ENCODE measurements at regions not wholly inside any gene's neighbourhood (a gene's known extent, or its start where the extent isn't known, plus 50 kb on each side); places are given as distances from the start of the nearest gene placed in this dataset.

- TF ChIP-seq CTCF (IDR thresholded peaks at IDR 0.05; ENCODE audit: low read depth, low read length, missing control alignments) = no peak
- in situ Hi-C loops (cut with HindIII; ENCODE audit: low sequenced_read_pairs) = no loop called here
- DNase-seq (ENCODE audit: low read depth) = no peak
- H3K4me3 ChIP-seq (ENCODE audit: low read depth, low read length) = no peak overlapping the region
Observed at GRCh38 chr5:52673495-52673894, 114.2 kb upstream of the ITGA1 start.

- in situ Hi-C loops (cut with HindIII; ENCODE audit: low sequenced_read_pairs) = no loop called here
- no peak for DNase-seq (ENCODE audit: low read depth)
- no peak for TF ChIP-seq CTCF (IDR thresholded peaks at IDR 0.05; ENCODE audit: low read depth, low read length, missing control alignments)
- no peak overlapping the region for H3K4me3 ChIP-seq (ENCODE audit: low read depth, low read length)
Observed at GRCh38 chr5:52674815-52675545, 112.7 kb upstream of the ITGA1 start.

- in situ Hi-C loops (cut with HindIII; ENCODE audit: low sequenced_read_pairs) = no loop called here
- no peak for TF ChIP-seq CTCF (IDR thresholded peaks at IDR 0.05; ENCODE audit: low read depth, low read length, missing control alignments)
- no peak overlapping the region for H3K4me3 ChIP-seq (ENCODE audit: low read depth, low read length)
- DNase-seq (ENCODE audit: low read depth) = no peak
Observed at GRCh38 chr5:52682492-52682891, 105.2 kb upstream of the ITGA1 start.

- DNase-seq (ENCODE audit: low read depth) = no peak
- TF ChIP-seq CTCF (IDR thresholded peaks at IDR 0.05; ENCODE audit: low read depth, low read length, missing control alignments) = no peak
- no peak overlapping the region for H3K4me3 ChIP-seq (ENCODE audit: low read depth, low read length)
- in situ Hi-C loops (cut with HindIII; ENCODE audit: low sequenced_read_pairs) = no loop called here
Observed at GRCh38 chr5:52684051-52684450, 103.7 kb upstream of the ITGA1 start.

- no peak for DNase-seq (ENCODE audit: low read depth)
Observed at GRCh38 chr5:52685566-52685965, 102.2 kb upstream of the ITGA1 start.

GRCh38 chr5:52685971-52686370 is 101.7 kb upstream of the ITGA1 start:
- no peak for TF ChIP-seq CTCF (IDR thresholded peaks at IDR 0.05; ENCODE audit: low read depth, low read length, missing control alignments)
- no peak for DNase-seq (ENCODE audit: low read depth)
- in situ Hi-C loops (cut with HindIII; ENCODE audit: low sequenced_read_pairs) = no loop called here
- no peak overlapping the region for H3K4me3 ChIP-seq (ENCODE audit: low read depth, low read length)

More at GRCh38 chr5:52685566-52685965, 102.2 kb upstream of the ITGA1 start:
- H3K4me3 ChIP-seq (ENCODE audit: low read depth, low read length) = no peak overlapping the region
- TF ChIP-seq CTCF (IDR thresholded peaks at IDR 0.05; ENCODE audit: low read depth, low read length, missing control alignments) = no peak
- in situ Hi-C loops (cut with HindIII; ENCODE audit: low sequenced_read_pairs) = no loop called here
